HG03520 (cell line): ENCODE measurements at regions not wholly inside any gene's neighbourhood (a gene's known extent, or its start where the extent isn't known, plus 50 kb on each side); places are given as distances from the start of the nearest gene placed in this dataset.
A peak's percentile ranks its signal among the peaks of the same experiment; 100 is the strongest.
"Not testable (repeated sequence)": the region's sequence is repeated elsewhere in the genome, so short reads cannot be mapped to it uniquely, and the experiment has no call there.

Experiments
- ATAC-seq: cut with Tn5 transposase; IDR thresholded peaks from one replicate; pipeline ENCODE4 v1.9.1; 2021; ENCODE audit warnings: mild to moderate bottlenecking, moderate library complexity; ENCODE audit not compliant: unreplicated experiment

DNA sequence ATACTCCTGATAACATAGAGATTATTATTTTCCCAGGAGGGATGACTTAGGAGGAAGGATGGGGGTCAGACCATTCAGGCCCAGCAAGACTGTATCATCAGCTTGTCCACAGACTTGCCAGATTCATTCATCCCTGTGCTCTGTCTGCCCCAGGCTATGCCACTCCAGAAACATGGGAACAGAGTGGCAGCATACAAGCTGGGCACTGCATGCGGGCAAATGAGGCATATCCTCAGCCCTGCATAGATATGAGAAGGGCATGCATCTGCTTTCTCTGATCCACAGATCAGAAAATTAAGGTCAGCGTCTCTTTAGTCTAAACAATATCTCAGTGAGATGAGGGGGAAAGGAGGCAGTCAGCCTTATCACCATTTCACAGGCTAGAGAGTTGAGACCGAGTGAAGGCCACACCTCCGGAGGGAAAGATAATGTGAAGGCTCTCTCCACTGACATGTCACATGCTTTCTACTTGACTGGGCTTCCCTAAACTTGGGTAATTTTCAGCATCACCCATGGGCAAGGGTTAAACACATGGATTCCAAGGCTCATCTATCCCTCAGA, 140.5 kb downstream of the TFAP2B start:
- no peak for ATAC-seq

- no peak for ATAC-seq
Observed at GRCh38 chr6:50961611-50962010, 142.9 kb downstream of the TFAP2B start.

DNA sequence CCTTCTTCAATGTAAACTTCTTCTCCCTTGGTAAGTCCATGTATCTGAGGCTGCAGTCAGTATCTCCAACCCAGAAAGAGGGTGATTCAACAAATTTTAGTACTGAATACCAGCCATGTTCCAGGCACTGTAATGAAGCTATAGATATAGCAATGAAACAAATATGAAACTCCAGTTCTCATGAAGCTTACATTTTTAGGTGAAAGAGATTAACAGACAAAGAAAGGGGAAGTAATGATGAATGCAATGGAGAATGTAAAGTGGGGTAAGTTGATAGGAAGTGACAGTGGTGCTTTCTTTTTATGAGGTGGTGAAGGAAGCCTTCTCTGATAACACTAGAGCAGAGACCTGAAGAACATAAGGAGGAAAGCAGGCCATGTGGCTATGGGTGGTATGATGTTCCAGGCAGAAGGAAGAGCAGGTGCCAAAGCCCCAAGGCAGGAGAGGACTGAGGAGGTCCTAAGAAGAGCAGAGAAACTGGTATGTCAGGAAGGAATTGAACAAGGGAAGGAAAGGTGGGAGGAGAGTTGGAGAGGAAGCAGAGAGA, 143.6 kb downstream of the TFAP2B start:
- no peak for ATAC-seq

DNA sequence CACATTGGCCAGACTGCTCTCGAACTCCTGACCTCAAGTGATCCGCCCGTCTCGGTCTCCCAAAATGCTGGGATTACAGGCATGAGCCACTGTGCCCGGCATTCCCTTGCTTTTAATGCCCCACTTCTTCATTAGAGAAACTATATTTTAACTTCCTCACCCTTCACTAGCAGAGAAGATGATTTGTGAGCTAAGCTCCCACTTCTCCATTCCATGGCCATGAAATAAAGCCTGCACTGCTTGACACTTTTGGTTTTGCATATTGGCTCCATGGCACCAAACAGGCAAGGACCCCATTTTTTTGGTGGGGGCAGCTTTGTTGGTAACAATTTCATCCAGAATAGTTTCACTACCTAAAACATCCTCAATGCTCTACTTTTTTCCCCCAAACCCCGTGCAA, 145.3 kb downstream of the TFAP2B start:
- no peak for ATAC-seq

DNA sequence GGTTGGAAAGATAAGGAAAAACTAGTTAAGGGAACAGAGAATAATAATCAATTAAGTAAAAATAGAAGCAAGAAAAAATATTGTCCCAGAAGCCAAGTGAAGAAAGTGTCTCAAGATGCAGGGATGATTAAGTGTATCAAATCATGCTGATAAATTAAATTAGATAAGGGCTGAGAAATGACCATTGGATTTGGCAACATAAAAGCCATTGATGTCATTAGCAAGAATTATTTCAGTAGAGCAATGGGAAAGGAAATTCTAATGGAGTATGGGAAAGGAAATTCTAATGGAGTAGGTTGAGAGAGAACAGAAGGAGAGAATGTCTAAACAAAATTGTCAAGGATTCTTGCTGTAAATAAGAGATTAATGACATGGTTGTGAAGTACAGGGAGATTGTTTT, 146.8 kb downstream of the TFAP2B start:
- ATAC-seq: no peak

- peak; percentile 92 for ATAC-seq
Observed at GRCh38 chr6:50966532-50966931, 147.9 kb downstream of the TFAP2B start.

- ATAC-seq: no peak
Observed at GRCh38 chr6:50966986-50967385, 148.3 kb downstream of the TFAP2B start.

GRCh38 chr6:50968246-50968645, 149.6 kb downstream of the TFAP2B start:
- ATAC-seq: not testable (repeated sequence)

DNA sequence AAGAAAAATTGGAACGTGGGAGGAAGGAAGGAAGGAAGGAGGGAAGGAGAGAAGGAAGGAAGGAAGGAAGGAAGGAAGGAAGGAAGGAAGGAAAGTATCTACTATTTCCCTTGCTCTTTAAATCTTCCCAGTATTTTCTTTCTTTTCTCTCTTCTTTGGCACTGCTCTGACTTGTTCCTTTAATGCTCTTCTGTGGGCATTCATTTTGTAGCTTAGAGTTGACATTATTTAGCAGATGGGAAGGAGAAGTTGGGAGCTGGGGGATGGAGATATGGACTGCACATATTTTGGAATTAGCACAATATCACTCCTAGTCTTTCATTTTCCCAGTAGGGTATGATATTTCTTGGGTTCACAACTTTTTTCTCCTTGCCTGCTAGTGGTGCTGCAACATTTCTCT, 152.2 kb downstream of the TFAP2B start:
- ATAC-seq: no peak

DNA sequence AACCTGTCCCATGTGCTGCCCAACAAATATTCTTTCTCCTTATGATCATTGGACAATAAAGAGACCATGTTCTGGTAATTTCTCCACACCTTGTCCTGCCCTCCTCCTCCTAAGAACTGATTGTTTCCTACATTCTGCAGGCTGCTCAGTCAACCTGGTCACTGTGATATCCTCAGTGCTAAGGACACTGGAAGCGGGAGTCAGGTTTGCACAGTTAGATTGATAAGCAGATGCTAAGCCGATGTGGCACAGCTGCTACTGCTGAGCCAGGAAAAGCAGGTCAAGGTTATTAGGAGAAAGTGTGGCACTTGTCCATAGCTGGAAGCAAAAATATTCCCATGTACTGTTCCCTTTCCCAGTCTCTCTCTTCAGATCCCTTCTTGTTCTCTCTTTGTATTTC, 154.8 kb downstream of the TFAP2B start:
- ATAC-seq: no peak

GRCh38 chr6:50974319-50974718, 155.6 kb downstream of the TFAP2B start:
- no peak for ATAC-seq

GRCh38 chr6:50975216-50975615, 156.5 kb downstream of the TFAP2B start:
- no peak for ATAC-seq

- no peak for ATAC-seq
Observed at GRCh38 chr6:50976907-50977306, 158.2 kb downstream of the TFAP2B start.

DNA sequence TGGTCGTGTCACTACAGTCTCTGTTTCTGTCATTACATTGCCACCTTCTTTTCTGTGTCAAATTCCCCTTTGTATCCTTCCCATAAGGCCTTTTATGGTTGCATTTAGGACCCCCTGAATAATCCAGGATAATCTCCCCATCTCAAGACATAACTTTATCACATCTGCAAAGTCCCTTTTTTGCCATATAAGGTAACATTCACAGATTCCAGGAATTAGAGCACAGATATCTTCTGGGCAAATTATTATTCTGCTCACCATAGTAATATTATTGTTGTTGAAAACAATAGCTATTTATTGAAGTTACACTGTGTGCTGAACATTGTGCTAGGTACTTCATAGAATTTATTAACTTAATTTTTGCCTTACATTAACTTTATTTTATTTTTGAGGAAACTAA, 159.1 kb downstream of the TFAP2B start:
- no peak for ATAC-seq

GRCh38 chr6:50978380-50979170, 159.9 kb downstream of the TFAP2B start:
- no peak for ATAC-seq

DNA sequence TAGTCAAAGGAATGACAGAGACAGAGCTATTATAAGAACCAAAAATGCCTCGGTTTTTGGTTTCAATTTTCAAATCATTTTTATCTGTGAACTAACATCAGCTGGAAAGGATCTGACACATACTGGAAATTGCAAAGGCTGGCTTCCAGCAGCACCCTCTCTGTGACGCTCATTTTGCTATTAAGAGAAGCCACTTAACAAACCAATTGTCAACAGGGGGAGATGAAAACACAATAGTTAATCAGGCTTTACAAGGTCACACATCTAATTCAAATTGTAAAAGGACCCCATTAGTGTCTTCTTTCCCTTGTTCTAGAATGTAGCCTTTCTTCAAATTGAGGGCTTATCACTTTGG, 160.5 kb downstream of the TFAP2B start:
- no peak for ATAC-seq

- ATAC-seq: no peak
Observed at GRCh38 chr6:50984135-50984534, 165.5 kb downstream of the TFAP2B start.

DNA sequence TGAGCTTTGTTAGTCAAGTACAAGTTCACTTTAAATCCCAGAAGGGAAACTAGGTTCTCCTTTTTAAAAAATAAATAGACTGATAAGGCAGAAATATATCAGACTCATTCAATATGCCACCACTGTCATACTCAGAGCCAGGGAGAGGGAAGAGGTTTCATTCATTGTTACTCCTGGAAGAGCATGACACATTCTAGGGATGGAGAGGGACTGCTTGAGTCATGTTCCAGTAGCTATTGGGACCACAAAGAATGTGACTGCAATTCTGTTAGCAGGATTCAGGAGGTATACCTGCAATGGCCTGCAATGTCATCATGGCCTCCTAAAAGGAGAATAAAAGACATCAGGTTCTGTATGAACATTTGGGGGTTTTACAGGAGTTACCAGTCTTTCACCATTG, 167.6 kb downstream of the TFAP2B start:
- no peak for ATAC-seq

DNA sequence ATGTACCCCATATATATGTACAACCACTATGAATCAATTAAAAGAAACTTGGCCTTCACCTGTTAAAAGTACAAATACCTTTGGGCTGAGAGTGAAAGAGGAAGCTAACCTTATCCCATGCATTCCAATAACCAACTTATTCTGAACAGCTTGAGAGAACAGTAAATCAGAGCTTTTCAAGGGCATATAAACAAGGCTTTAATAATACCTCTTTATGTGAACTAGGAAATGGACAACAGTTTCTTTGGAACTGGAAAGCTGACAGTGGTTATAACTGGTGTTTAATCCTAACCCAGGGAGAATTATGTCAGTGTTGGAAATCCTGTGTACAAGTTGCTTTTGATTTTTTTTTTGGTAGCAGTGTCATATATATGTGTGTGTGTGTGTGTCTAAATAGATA, 170.5 kb downstream of the TFAP2B start:
- ATAC-seq: no peak

GRCh38 chr6:50990750-50991446, 172.2 kb downstream of the TFAP2B start:
- no peak for ATAC-seq

GRCh38 chr6:50992232-50992631, 173.6 kb downstream of the TFAP2B start:
- ATAC-seq: no peak
